ENCODE measurements at regions not wholly inside any gene's neighbourhood (a gene's known extent, or its start where the extent isn't known, plus 50 kb on each side); places are given as distances from the start of the nearest gene placed in this dataset.

DNA sequence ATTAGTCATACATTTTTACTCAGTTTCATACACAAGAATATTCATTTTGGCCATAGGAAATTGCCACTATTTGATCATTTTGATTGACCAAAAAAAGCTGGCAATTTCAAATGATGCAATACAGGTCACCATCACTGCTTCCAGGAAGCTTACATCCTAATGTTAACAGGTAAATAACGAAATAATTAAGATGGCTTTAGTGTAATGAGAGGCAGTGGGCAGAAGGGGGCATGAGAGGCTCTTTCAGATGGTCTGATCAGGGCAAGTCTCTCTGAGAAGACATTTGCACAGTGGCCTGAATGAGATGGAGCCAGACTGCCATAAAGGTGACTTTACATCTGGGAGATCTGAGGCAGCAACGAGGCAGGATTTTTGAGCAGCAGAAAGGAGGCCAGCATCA, 170.7 kb downstream of the SLIT2 start:
- Mint-ChIP-seq H3K36me3 (ENCODE audit: low read depth) (no peaks in the 10 kb centered on the region), H3K4me3 (no peak overlapping the region), H3K27ac (ENCODE audit: unreplicated experiment) (no peak overlapping the region), H3K27me3 (ENCODE audit: low read depth) (no peaks in the 10 kb centered on the region), H3K4me1 (peaks cover 4% of the 10 kb centered on the region), H3K9me3 (no peaks in the 10 kb centered on the region)
- peak; percentile 61 for DNase-seq (ENCODE audit: low read depth, low spot score)
- TF ChIP-seq, protein P1, sequence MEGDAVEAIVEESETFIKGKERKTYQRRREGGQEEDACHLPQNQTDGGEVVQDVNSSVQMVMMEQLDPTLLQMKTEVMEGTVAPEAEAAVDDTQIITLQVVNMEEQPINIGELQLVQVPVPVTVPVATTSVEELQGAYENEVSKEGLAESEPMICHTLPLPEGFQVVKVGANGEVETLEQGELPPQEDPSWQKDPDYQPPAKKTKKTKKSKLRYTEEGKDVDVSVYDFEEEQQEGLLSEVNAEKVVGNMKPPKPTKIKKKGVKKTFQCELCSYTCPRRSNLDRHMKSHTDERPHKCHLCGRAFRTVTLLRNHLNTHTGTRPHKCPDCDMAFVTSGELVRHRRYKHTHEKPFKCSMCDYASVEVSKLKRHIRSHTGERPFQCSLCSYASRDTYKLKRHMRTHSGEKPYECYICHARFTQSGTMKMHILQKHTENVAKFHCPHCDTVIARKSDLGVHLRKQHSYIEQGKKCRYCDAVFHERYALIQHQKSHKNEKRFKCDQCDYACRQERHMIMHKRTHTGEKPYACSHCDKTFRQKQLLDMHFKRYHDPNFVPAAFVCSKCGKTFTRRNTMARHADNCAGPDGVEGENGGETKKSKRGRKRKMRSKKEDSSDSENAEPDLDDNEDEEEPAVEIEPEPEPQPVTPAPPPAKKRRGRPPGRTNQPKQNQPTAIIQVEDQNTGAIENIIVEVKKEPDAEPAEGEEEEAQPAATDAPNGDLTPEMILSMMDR (conservative IDR thresholded peaks at IDR 0.05): peak; percentile 74

DNA sequence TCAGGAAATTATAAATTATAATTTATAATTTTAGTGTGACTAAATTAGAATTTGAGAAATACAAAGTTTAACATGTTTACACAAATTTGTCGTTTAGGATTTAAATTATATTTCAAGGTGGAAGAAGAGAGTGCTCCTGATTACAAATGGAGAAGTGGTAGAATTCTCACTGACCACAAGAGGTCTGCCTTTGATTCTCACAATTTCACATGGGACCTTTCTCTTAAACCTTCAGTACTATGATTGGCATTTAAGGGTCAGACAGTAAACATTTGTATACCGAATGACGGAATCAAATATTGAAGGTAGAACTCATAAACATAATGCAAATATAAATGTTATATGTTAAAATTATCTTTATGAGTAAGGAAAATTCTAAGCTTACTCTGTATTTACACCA, 171.7 kb downstream of the SLIT2 start:
- no peak overlapping the region for H3K4me3 Mint-ChIP-seq
- H3K27me3 Mint-ChIP-seq (ENCODE audit: low read depth): no peaks in the 10 kb centered on the region
- DNase-seq (ENCODE audit: low read depth, low spot score): no peak
- no peaks in the 10 kb centered on the region for H3K36me3 Mint-ChIP-seq (ENCODE audit: low read depth)
- peaks cover 4% of the 10 kb centered on the region for H3K4me1 Mint-ChIP-seq
- H3K9me3 Mint-ChIP-seq: no peaks in the 10 kb centered on the region
- TF ChIP-seq, protein P1 (conservative IDR thresholded peaks at IDR 0.05): peak; percentile 31
- no peak overlapping the region for H3K27ac Mint-ChIP-seq (ENCODE audit: unreplicated experiment)

DNA sequence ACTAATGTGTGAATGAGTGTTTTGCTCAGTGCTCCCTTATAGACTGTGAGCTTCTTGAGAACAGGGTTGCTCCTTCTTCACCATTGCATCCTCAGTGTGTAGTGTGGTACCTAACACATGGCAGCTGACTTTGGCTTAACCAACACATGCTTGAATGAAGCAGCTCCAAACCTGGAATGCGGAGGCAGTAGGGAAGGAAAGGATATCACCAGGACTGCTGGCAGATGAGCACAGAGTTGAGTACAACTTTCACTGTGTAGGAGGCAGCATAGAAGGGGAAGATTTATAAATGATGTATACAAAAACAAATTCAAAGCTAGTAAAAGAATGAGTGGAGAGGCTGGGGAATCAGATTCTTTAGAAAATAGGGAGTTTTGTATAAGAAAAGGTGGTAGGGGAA, 174.3 kb downstream of the SLIT2 start:
- Mint-ChIP-seq H3K4me1 (peaks cover 4% of the 10 kb centered on the region), H3K27ac (ENCODE audit: unreplicated experiment) (no peak overlapping the region), H3K36me3 (ENCODE audit: low read depth) (no peaks in the 10 kb centered on the region), H3K4me3 (no peak overlapping the region), H3K27me3 (ENCODE audit: low read depth) (no peaks in the 10 kb centered on the region), H3K9me3 (no peaks in the 10 kb centered on the region)
- DNase-seq (ENCODE audit: low read depth, low spot score): no peak
- TF ChIP-seq, protein P1 (conservative IDR thresholded peaks at IDR 0.05): no peak

DNA sequence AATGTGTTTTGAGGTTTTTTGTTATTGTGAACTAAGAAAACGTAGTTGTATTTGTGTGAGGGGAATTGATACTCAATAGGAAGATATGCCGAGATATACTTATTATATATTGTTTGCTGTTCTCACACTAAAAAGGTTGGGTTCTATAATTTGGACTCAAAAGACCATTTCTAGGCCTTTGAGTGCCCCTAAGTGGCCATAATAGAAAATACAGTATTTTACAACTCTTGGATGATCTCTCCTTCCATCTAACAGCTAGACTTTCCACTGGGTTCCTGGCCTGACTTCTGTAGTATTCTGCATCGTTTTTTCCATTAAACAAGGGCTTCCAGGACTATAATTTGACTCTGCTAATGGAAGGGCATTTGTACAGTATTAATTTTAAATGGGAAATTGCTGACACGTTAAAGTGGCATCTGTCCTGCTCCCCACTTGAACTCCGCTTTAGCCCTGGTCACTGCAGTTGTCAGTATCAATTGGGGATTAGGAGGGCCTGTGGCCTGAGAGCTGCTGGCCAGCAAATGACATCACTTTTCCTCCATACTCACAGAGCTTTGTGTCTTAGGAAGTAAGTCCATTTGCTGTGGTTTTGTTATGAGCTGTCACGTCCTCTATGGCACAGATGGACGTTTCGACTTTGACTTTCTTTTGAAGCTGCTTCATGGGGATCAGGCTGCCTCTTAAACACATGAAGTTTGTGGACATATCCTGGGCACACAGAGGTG, 176.9 kb downstream of the SLIT2 start:
- Mint-ChIP-seq H3K4me1 (peaks cover 15% of the 10 kb centered on the region), H3K9me3 (no peaks in the 10 kb centered on the region), H3K27me3 (ENCODE audit: low read depth) (no peaks in the 10 kb centered on the region), H3K27ac (ENCODE audit: unreplicated experiment) (no peak overlapping the region), H3K4me3 (no peak overlapping the region), H3K36me3 (ENCODE audit: low read depth) (no peaks in the 10 kb centered on the region)
- TF ChIP-seq, protein P1 (conservative IDR thresholded peaks at IDR 0.05): peak; percentile 51
- no peak for DNase-seq (ENCODE audit: low read depth, low spot score)

DNA sequence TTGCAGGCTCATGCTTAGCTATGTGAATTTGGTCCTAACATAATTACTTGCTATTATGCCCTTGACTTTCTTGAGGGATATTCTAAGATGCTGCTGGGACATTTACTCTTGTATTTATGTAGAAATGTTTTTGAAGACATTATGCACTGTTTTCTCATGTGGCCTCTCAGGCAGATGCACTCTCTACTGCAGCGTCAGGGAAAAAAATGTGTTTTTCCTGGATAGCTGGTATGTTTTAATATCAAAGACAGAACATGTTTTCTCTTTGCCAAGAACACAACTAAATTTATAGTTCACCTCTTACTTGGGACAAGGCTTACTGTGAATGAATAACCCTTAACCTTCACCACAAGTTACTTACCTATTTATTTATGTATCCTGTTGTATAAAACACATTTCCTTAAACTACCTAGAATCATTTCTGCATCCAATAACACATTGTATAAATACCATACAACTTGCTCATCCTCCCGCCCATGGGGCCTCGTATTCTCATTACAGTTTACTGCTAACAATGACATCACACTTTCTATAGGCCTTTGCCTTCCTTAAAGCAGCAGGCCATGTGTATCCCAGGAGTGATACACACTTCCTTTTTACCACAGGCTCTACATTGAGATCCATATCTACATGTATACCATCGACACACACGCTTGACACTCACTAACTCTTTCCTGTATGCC, 178.7 kb downstream of the SLIT2 start:
- H3K36me3 Mint-ChIP-seq (ENCODE audit: low read depth): no peaks in the 10 kb centered on the region
- H3K27me3 Mint-ChIP-seq (ENCODE audit: low read depth): no peaks in the 10 kb centered on the region
- DNase-seq (ENCODE audit: low read depth, low spot score): no peak
- H3K9me3 Mint-ChIP-seq: no peaks in the 10 kb centered on the region
- no peak overlapping the region for H3K4me3 Mint-ChIP-seq
- H3K4me1 Mint-ChIP-seq: peaks cover 15% of the 10 kb centered on the region
- H3K27ac Mint-ChIP-seq (ENCODE audit: unreplicated experiment): no peak overlapping the region
- TF ChIP-seq, protein P1 (conservative IDR thresholded peaks at IDR 0.05): no peak

Data from neural crest cell (in vitro differentiated cells).